ENCODE measurements at regions not wholly inside any gene's neighbourhood (a gene's known extent, or its start where the extent isn't known, plus 50 kb on each side); places are given as distances from the start of the nearest gene placed in this dataset.

- no peak for TF ChIP-seq CTCF (conservative IDR thresholded peaks at IDR 0.05 in 1 of 2, IDR thresholded peaks at IDR 0.05 in 1 of 2; ENCODE audit: extremely low read depth in 1 of 2, insufficient read depth in 1 of 2, low read depth in 1 of 2, low read length in 2 of 2)
- TF ChIP-seq EZH2 (IDR thresholded peaks at IDR 0.05; ENCODE audit: borderline replicate concordance, low read length): no peak
These were observed 204.9 kb upstream of the MDFIC2 start for GRCh38 chr3:70517124-70517890.

Measured in mammary epithelial cell (primary cell).